ENCODE measurements at regions not wholly inside any gene's neighbourhood (a gene's known extent, or its start where the extent isn't known, plus 50 kb on each side); places are given as distances from the start of the nearest gene placed in this dataset.

GRCh38 chr14:32022938-32023466 lies 54.1 kb upstream of the ARHGAP5 start:
- no peak for DNase-seq (ENCODE audit: low read depth in 3 of 3)

GRCh38 chr14:32023540-32023939 lies 53.6 kb upstream of the ARHGAP5 start:
- no peak for DNase-seq (ENCODE audit: low read depth in 3 of 3)

- DNase-seq (ENCODE audit: low read depth in 3 of 3) = no peak
Observed at GRCh38 chr14:32027255-32027939, 49.7 kb upstream of the ARHGAP5 start.

Data from stimulated activated CD4-positive, alpha-beta T cell treated with anti-CD3 and anti-CD28 coated beads, TNF-alpha, amount 100 ng/mL, for 24 hours (primary cell).